H1 (cell line): ENCODE measurements at regions not wholly inside any gene's neighbourhood (a gene's known extent, or its start where the extent isn't known, plus 50 kb on each side); places are given as distances from the start of the nearest gene placed in this dataset.

ENCODE experiments used
- CTCF ChIA-PET: fragments of 300-600 bp; sonication (Branson Sonifier 250); formaldehyde crosslinking; loops from one replicate; lab custom pipeline; 2021; ENCODE audit not compliant: partially characterized antibody; lab: Charles Lee
- POLR2A ChIA-PET: fragments of 300-600 bp; sonication (Branson Sonifier 250); formaldehyde crosslinking; loops from one replicate; lab custom pipeline; 2021; ENCODE audit warnings: inconsistent platforms; ENCODE audit not compliant: partially characterized antibody; lab: Charles Lee
- DNase-seq, 2 experiments: peaks; one replicate each; pipeline versions ENCODE4 v3.0.0 to v3.0.0-alpha.2; 2010 to 2022; ENCODE audit warnings: low spot score in 2 of 2, low read depth in 1 of 2, mixed read lengths in 1 of 2
- FAIRE-seq: peaks from 2 replicates; lab custom pipeline; 2011; peaks lifted over from hg19 to GRCh38; lab: Jason Lieb, UNC
- H2AFZ ChIP-seq: 2 replicates; pipeline ENCODE4 v1.8.1; 2012; ENCODE audit warnings: low read length, inconsistent platforms
- H2AK5ac ChIP-seq: 2 replicates; pipeline ENCODE4 v1.6.1; 2013; ENCODE audit warnings: low read depth, low read length
- H2BK120ac ChIP-seq: replicated peaks from 2 replicates; pipeline ENCODE3; 2013; ENCODE audit warnings: low read depth, low read length, inconsistent platforms
- H2BK12ac ChIP-seq: 2 replicates; pipeline ENCODE4 v1.6.1; 2013; ENCODE audit warnings: low read depth, low read length
- H2BK15ac ChIP-seq: 2 replicates; pipeline ENCODE4 v1.6.1; 2013; ENCODE audit warnings: low read length
- H2BK20ac ChIP-seq: 2 replicates; pipeline ENCODE4 v1.6.1; 2013; ENCODE audit warnings: low read length
- H2BK5ac ChIP-seq: 2 replicates; pipeline ENCODE4 v1.6.1; 2013; ENCODE audit warnings: low read depth, low read length
- H3K14ac ChIP-seq: 2 replicates; pipeline ENCODE4 v1.6.1; 2013; ENCODE audit warnings: inconsistent platforms; ENCODE audit not compliant: insufficient read length
- H3K18ac ChIP-seq: 2 replicates; pipeline ENCODE4 v1.6.1; 2013; ENCODE audit warnings: low read length; ENCODE audit errors: extremely low read depth
- H3K23ac ChIP-seq: 2 replicates; pipeline ENCODE4 v1.6.1; 2013; ENCODE audit warnings: inconsistent platforms; ENCODE audit not compliant: insufficient read length
- H3K23me2 ChIP-seq: 2 replicates; pipeline ENCODE4 v1.6.1; 2013; ENCODE audit warnings: low read depth, low read length
- H3K27ac ChIP-seq: 2 replicates; pipeline ENCODE4 v1.6.1; 2011; ENCODE audit warnings: low read depth, low read length, inconsistent platforms
- H3K27me3 ChIP-seq, 4 experiments: replicated peaks in 1 of 4; 1 replicate in 1 of 4; 2 replicates in 3 of 4; pipeline versions ENCODE4 v1.6.1 to v1.8.1; 2011 to 2013; ENCODE audit warnings: low read length in 3 of 4, mild to moderate bottlenecking in 3 of 4, inconsistent platforms in 2 of 4, mixed read lengths in 2 of 4, moderate library complexity in 1 of 4; ENCODE audit not compliant: control insufficient read depth in 3 of 4, insufficient read depth in 3 of 4; ENCODE audit errors: extremely low read depth in 1 of 4
- H3K36me3 ChIP-seq, 4 experiments: 2 replicates each; pipeline versions ENCODE4 v1.6.1 to v1.8.1; 2011 to 2013; ENCODE audit warnings: mild to moderate bottlenecking in 4 of 4, low read length in 3 of 4, moderate library complexity in 2 of 4, control low read depth in 1 of 4, inconsistent platforms in 1 of 4; ENCODE audit not compliant: insufficient read depth in 4 of 4, control insufficient read depth in 2 of 4
- H3K4ac ChIP-seq: replicated peaks from 2 replicates; pipeline ENCODE3; 2013; ENCODE audit warnings: low read length, low read depth, mixed read lengths, inconsistent platforms; ENCODE audit not compliant: insufficient read length
- H3K4me1 ChIP-seq, 4 experiments: replicated peaks in 1 of 4; 1 replicate in 1 of 4; 2 replicates in 3 of 4; pipeline versions ENCODE4 v1.6.1 to v1.8.1; 2011 to 2013; ENCODE audit warnings: low read length in 3 of 4, inconsistent platforms in 2 of 4, mixed read lengths in 1 of 4; ENCODE audit not compliant: insufficient read depth in 4 of 4, control insufficient read depth in 3 of 4
- H3K4me2 ChIP-seq, 2 experiments: 2 replicates each; pipeline versions ENCODE4 v1.6.1 to v1.8.1; 2011 to 2013; ENCODE audit warnings: low read depth in 2 of 2, low read length in 2 of 2, control low read depth in 1 of 2, inconsistent platforms in 1 of 2, mild to moderate bottlenecking in 1 of 2; ENCODE audit not compliant: insufficient read depth in 1 of 2
- H3K4me3 ChIP-seq, 4 experiments: fragments of 200-600, 300-600 bp in 1 of 4; sonication (generic), shearing (Covaris generic), sonication (Bioruptor Twin) in 1 of 4; 2 replicates each; pipeline versions ENCODE4 v1.5.1 to v1.8.1; 2011 to 2016; ENCODE audit warnings: low read length in 4 of 4, low read depth in 3 of 4, control low read depth in 2 of 4, inconsistent platforms in 2 of 4, mild to moderate bottlenecking in 2 of 4, mixed read lengths in 1 of 4, moderate library complexity in 1 of 4; ENCODE audit not compliant: insufficient read depth in 2 of 4; ENCODE audit errors: extremely low read depth in 1 of 4
- H3K56ac ChIP-seq: replicated peaks from 2 replicates; pipeline ENCODE3; 2013; ENCODE audit warnings: low read depth, mild to moderate bottlenecking, mixed read lengths, low read length, inconsistent platforms; ENCODE audit not compliant: insufficient read length
- H3K79me1 ChIP-seq: 2 replicates; pipeline ENCODE4 v1.6.1; 2013; ENCODE audit warnings: low read depth, low read length, control low read depth
- H3K79me2 ChIP-seq, 2 experiments: 2 replicates each; pipeline versions ENCODE4 v1.6.1 to v1.8.1; 2012 to 2013; ENCODE audit warnings: low read length in 2 of 2, mild to moderate bottlenecking in 2 of 2, inconsistent platforms in 1 of 2; ENCODE audit not compliant: insufficient read depth in 2 of 2, control insufficient read depth in 1 of 2
- H3K9ac ChIP-seq, 4 experiments: replicated peaks in 1 of 4; 1 replicate in 1 of 4; 2 replicates in 3 of 4; pipeline versions ENCODE4 v1.6.1 to v1.8.1; 2011 to 2013; ENCODE audit warnings: low read depth in 3 of 4, low read length in 3 of 4, control low read depth in 2 of 4, mild to moderate bottlenecking in 2 of 4, moderate library complexity in 2 of 4, inconsistent platforms in 1 of 4; ENCODE audit errors: extremely low read depth in 1 of 4
- H3K9me3 ChIP-seq, 2 experiments: 2 replicates each; pipeline versions ENCODE4 v1.6.1 to v1.8.1; 2012 to 2013; ENCODE audit warnings: mild to moderate bottlenecking in 2 of 2, moderate library complexity in 2 of 2, control low read depth in 1 of 2, inconsistent platforms in 1 of 2, low read depth in 1 of 2, low read length in 1 of 2, mixed read lengths in 1 of 2; ENCODE audit not compliant: insufficient read depth in 2 of 2
- H4K20me1 ChIP-seq, 2 experiments: replicated peaks in 1 of 2; 2 replicates each; pipeline versions ENCODE3 to v1.8.1; 2011 to 2013; ENCODE audit warnings: inconsistent platforms in 2 of 2, low read length in 2 of 2, mild to moderate bottlenecking in 1 of 2; ENCODE audit not compliant: insufficient read depth in 2 of 2, control insufficient read depth in 1 of 2
- H4K5ac ChIP-seq: 2 replicates; pipeline ENCODE4 v1.6.1; 2013; ENCODE audit warnings: low read length, low read depth, mixed read lengths, inconsistent platforms; ENCODE audit not compliant: insufficient read length
- H4K8ac ChIP-seq: 2 replicates; pipeline ENCODE4 v1.8.0; 2013; ENCODE audit warnings: mild to moderate bottlenecking, moderate library complexity, low read length, inconsistent platforms; ENCODE audit not compliant: insufficient read depth; ENCODE audit errors: extremely low read depth
- H4K91ac ChIP-seq: replicated peaks from 2 replicates; pipeline ENCODE3; 2013; ENCODE audit warnings: low read length, mixed read lengths, inconsistent platforms; ENCODE audit not compliant: insufficient read length
- ATF2 ChIP-seq: IDR thresholded peaks from 2 replicates; pipeline ENCODE4 v1.6.1; 2012; ENCODE audit warnings: low read length, inconsistent platforms
- BACH1 ChIP-seq: IDR thresholded peaks from 2 replicates; pipeline ENCODE4 v1.6.1; 2012; ENCODE audit warnings: low read length, improper control_type of control experiment
- BRCA1 ChIP-seq: IDR thresholded peaks from 2 replicates; pipeline ENCODE4 v1.6.1; 2012; ENCODE audit warnings: low read depth, low read length, improper control_type of control experiment
- CBX8 ChIP-seq: fragments of 300-800, 300-1000 bp; sonication (generic); IDR thresholded peaks from 2 replicates; pipeline ENCODE4 v1.7.1; 2016; ENCODE audit warnings: low read depth, low read length, borderline replicate concordance
- CREB1 ChIP-seq: IDR thresholded peaks from 2 replicates; pipeline ENCODE4 v1.6.1; 2012; ENCODE audit warnings: inconsistent platforms
- HDAC2 ChIP-seq, 2 experiments: fragments of 300-600 bp in 1 of 2; sonication (generic) in 1 of 2; IDR thresholded peaks; 2 replicates each; pipeline ENCODE4 v1.6.1; 2011 to 2012; ENCODE audit warnings: low read depth in 2 of 2, low read length in 2 of 2, mild to moderate bottlenecking in 2 of 2, moderate library complexity in 2 of 2, borderline replicate concordance in 1 of 2, inconsistent platforms in 1 of 2
- KDM5A ChIP-seq: fragments of 200-600 bp; IDR thresholded peaks from 2 replicates; pipeline ENCODE4 v1.7.1; 2012; ENCODE audit warnings: mild to moderate bottlenecking, low read length, inconsistent platforms, mixed read lengths
- NRF1 ChIP-seq: IDR thresholded peaks from 2 replicates; pipeline ENCODE4 v1.6.1; 2011; ENCODE audit warnings: mild to moderate bottlenecking, low read depth, low read length, improper control_type of control experiment
- POLR2A ChIP-seq, 2 experiments: IDR thresholded peaks; 1 replicate in 1 of 2; 2 replicates in 1 of 2; pipeline ENCODE4 v1.6.1; 2011; ENCODE audit warnings: low read depth in 2 of 2, low read length in 2 of 2, mild to moderate bottlenecking in 2 of 2; ENCODE audit errors: control extremely low read depth in 1 of 2
- SRF ChIP-seq: IDR thresholded peaks from 2 replicates; pipeline ENCODE4 v1.6.1; 2011; ENCODE audit warnings: mild to moderate bottlenecking, low read depth, low read length, moderate library complexity
- SUZ12 ChIP-seq: fragments of 200-600 bp; sonication (generic); IDR thresholded peaks from 2 replicates; pipeline ENCODE4 v1.6.1; 2012; ENCODE audit warnings: mild to moderate bottlenecking, inconsistent platforms, low read length, moderate library complexity, mixed read lengths
- TAF7 ChIP-seq: optimal IDR thresholded peaks from 2 replicates; pipeline ENCODE3; 2011; ENCODE audit warnings: low read depth, mild to moderate bottlenecking, inconsistent platforms, low read length, moderate library complexity, borderline replicate concordance
- TEAD4 ChIP-seq: IDR thresholded peaks from 2 replicates; pipeline ENCODE4 v1.6.1; 2012; ENCODE audit warnings: low read depth, low read length, inconsistent platforms, mixed read lengths
- WGBS, 2 experiments: shearing (Covaris generic) in 1 of 2; methylation state at CpG; one replicate each; pipeline versions ENCODE4 v1.1.6 to v1.1.7; 2013 to 2015; ENCODE audit warnings: low lambda C conversion rate in 2 of 2, mixed read lengths in 2 of 2, inconsistent platforms in 1 of 2, low coverage in 1 of 2, missing lambda C conversion rate in 1 of 2; ENCODE audit not compliant: insufficient replicate concordance in 2 of 2, insufficient coverage in 1 of 2, insufficient read length in 1 of 2; ENCODE audit errors: extremely low coverage in 1 of 2, missing lambda C conversion rate in 1 of 2; 5-methylcytosine and 5-hydroxymethylcytosine counted together

- Histone ChIP-seq H4K8ac (no peak overlapping the region), H3K4me2 (no peak overlapping the region), H3K18ac (no peak overlapping the region), H3K23ac (no peak overlapping the region), H3K4ac (no peak overlapping the region), H2BK120ac (no peak overlapping the region), H4K20me1 (no peaks in the 10 kb centered on the region), H3K9ac (no peak overlapping the region), H3K79me2 (no peaks in the 10 kb centered on the region), H2BK12ac (no peak overlapping the region), H4K5ac (no peak overlapping the region), H3K4me3 (no peak overlapping the region), H3K14ac (no peak overlapping the region), H2BK5ac (no peak overlapping the region), H2BK15ac (no peak overlapping the region), H4K91ac (no peak overlapping the region), H3K4me1 (no peaks in the 10 kb centered on the region), H3K9me3 (no peaks in the 10 kb centered on the region), H3K56ac (no peak overlapping the region), H2AFZ (no peak overlapping the region), H3K27me3 (no peaks in the 10 kb centered on the region), H3K36me3 (no peaks in the 10 kb centered on the region), H3K23me2 (no peaks in the 10 kb centered on the region; the same call in 1 of the 2 replicates), H3K27ac (no peak overlapping the region), H2BK20ac (no peak overlapping the region), H3K79me1 (no peaks in the 10 kb centered on the region), H2AK5ac (no peak overlapping the region)
- DNase-seq (no peak), FAIRE-seq (no peak)
- ChIA-PET CTCF (no interaction called here), POLR2A (no interaction called here)
- TF ChIP-seq HDAC2 (IDR thresholded peaks at IDR 0.05; ENCODE audit: borderline replicate concordance in 1 of 2, low read depth in 2 of 2, low read length in 2 of 2) (no peak), NRF1 (no peak), BACH1 (no peak), BRCA1 (no peak), CBX8 (no peak), CREB1 (no peak), KDM5A (no peak), SRF (no peak), ATF2 (no peak), SUZ12 (no peak), POLR2A (IDR thresholded peaks at IDR 0.05; ENCODE audit: control extremely low read depth in 1 of 2, low read depth in 2 of 2, low read length in 2 of 2) (no peak), TEAD4 (no peak), TAF7 (no peak)
- 93% methylated on average over 3 of the region's 3 CpGs; no CpG with 5 or more reads in 1 of the 2 experiments for WGBS, 2 experiments
These were observed 396.6 kb upstream of the GJE1 start for GRCh38 chr6:141736104-141736503.
